Calu3 (cell line): ENCODE measurements at regions not wholly inside any gene's neighbourhood (a gene's known extent, or its start where the extent isn't known, plus 50 kb on each side); places are given as distances from the start of the nearest gene placed in this dataset.
"Not testable (repeated sequence)": the region's sequence is repeated elsewhere in the genome, so short reads cannot be mapped to it uniquely, and the experiment has no call there.

Experiments
- BruUV-seq: library from RNA; stranded (reverse); fragments of 400-500 nt; replicated peaks from 2 replicates; lab custom pipeline; 2021; lab: Mats Ljungman, UMichigan
- CTCF ChIA-PET: fragments of 300-600 bp; sonication (Branson Sonifier 250); formaldehyde crosslinking; loops from one replicate; lab custom pipeline; 2022; ENCODE audit warnings: antibody characterized with exemption; lab: Charles Lee
- DNase-seq: peaks from one replicate; pipeline ENCODE4 v3.0.0; 2022
- H3K27ac Mint-ChIP-seq: one replicate; pipeline ENCODE4 v1.8.0; 2022; ENCODE audit warnings: mixed read lengths; ENCODE audit not compliant: unreplicated experiment
- H3K27me3 Mint-ChIP-seq: one replicate; pipeline ENCODE4 v1.8.0; 2022; ENCODE audit warnings: mixed read lengths; ENCODE audit not compliant: unreplicated experiment
- H3K36me3 Mint-ChIP-seq: one replicate; pipeline ENCODE4 v1.8.0; 2022; ENCODE audit warnings: mild to moderate bottlenecking, moderate library complexity, mixed read lengths; ENCODE audit not compliant: insufficient read depth, unreplicated experiment
- H3K4me1 Mint-ChIP-seq: one replicate; pipeline ENCODE4 v1.8.0; 2022; ENCODE audit warnings: mild to moderate bottlenecking, low read depth, mixed read lengths; ENCODE audit not compliant: unreplicated experiment
- H3K4me3 Mint-ChIP-seq: one replicate; pipeline ENCODE4 v1.8.0; 2022; ENCODE audit warnings: mild to moderate bottlenecking, low read depth, moderate library complexity, mixed read lengths; ENCODE audit not compliant: unreplicated experiment
- H3K9me3 Mint-ChIP-seq: one replicate; pipeline ENCODE4 v1.8.0; 2022; ENCODE audit warnings: low read depth, mixed read lengths; ENCODE audit not compliant: unreplicated experiment
- CTCF ChIP-seq: fragments of 200-600 bp; IDR thresholded peaks from one replicate; pipeline ENCODE4 v1.8.0; 2022; ENCODE audit warnings: antibody characterized with exemption; ENCODE audit not compliant: unreplicated experiment
- intact Hi-C: fragments of 100-400 bp; cut with micrococcal nuclease; formaldehyde crosslinking; loops from one replicate; pipeline ENCODE4 v1.10.0; 2022; ENCODE audit not compliant: unreplicated experiment

- CTCF ChIA-PET = no interaction called here
- TF ChIP-seq CTCF = no peak
- H3K9me3 Mint-ChIP-seq = no peaks in the 10 kb centered on the region
- no peaks in the 10 kb centered on the region for H3K4me1 Mint-ChIP-seq
- BruUV-seq = no TSS peak
- H3K27ac Mint-ChIP-seq = no peak overlapping the region
- no peaks in the 10 kb centered on the region for H3K36me3 Mint-ChIP-seq
- H3K27me3 Mint-ChIP-seq = no peaks in the 10 kb centered on the region
- DNase-seq = no peak
- intact Hi-C loops = no loop called here
- H3K4me3 Mint-ChIP-seq = no peak overlapping the region
These were observed 245.4 kb upstream of the ASCC3 start for GRCh38 chr6:101126501-101126900.

- Mint-ChIP-seq H3K36me3 (no peaks in the 10 kb centered on the region), H3K4me3 (no peak overlapping the region), H3K9me3 (no peaks in the 10 kb centered on the region), H3K27ac (no peak overlapping the region), H3K4me1 (no peaks in the 10 kb centered on the region), H3K27me3 (no peaks in the 10 kb centered on the region)
- no TSS peak for BruUV-seq
- DNase-seq = no peak
- CTCF ChIA-PET = no interaction called here
- intact Hi-C loops = no loop called here
- no peak for TF ChIP-seq CTCF
These were observed 248.7 kb upstream of the ASCC3 start for GRCh38 chr6:101129851-101130250.

- Mint-ChIP-seq H3K4me3 (no peak overlapping the region), H3K27me3 (no peaks in the 10 kb centered on the region), H3K4me1 (no peaks in the 10 kb centered on the region), H3K27ac (no peak overlapping the region), H3K9me3 (no peaks in the 10 kb centered on the region), H3K36me3 (no peaks in the 10 kb centered on the region)
- TF ChIP-seq CTCF = no peak
- CTCF ChIA-PET = no interaction called here
- intact Hi-C loops = no loop called here
- BruUV-seq = no TSS peak
- no peak for DNase-seq
These were observed 247.1 kb upstream of the GRIK2 start for GRCh38 chr6:101146389-101146788.

GRCh38 chr6:101150226-101150625 lies 243.3 kb upstream of the GRIK2 start:
- no TSS peak for BruUV-seq
- CTCF ChIA-PET = no interaction called here
- intact Hi-C loops = no loop called here

GRCh38 chr6:101157638-101158037 lies 235.9 kb upstream of the GRIK2 start:
- H3K4me1 Mint-ChIP-seq, H3K4me3 Mint-ChIP-seq, BruUV-seq, H3K9me3 Mint-ChIP-seq, CTCF ChIA-PET, intact Hi-C loops, H3K27ac Mint-ChIP-seq, H3K36me3 Mint-ChIP-seq, DNase-seq, H3K27me3 Mint-ChIP-seq: not testable (repeated sequence)

More at GRCh38 chr6:101150226-101150625, 243.3 kb upstream of the GRIK2 start:
- DNase-seq = no peak
- TF ChIP-seq CTCF = no peak
- no peaks in the 10 kb centered on the region for H3K9me3 Mint-ChIP-seq
- no peak overlapping the region for H3K27ac Mint-ChIP-seq
- no peaks in the 10 kb centered on the region for H3K27me3 Mint-ChIP-seq
- H3K4me3 Mint-ChIP-seq = no peak overlapping the region
- no peaks in the 10 kb centered on the region for H3K36me3 Mint-ChIP-seq
- H3K4me1 Mint-ChIP-seq = no peaks in the 10 kb centered on the region
